Neural crest cell (in vitro differentiated cells): ENCODE measurements at regions not wholly inside any gene's neighbourhood (a gene's known extent, or its start where the extent isn't known, plus 50 kb on each side); places are given as distances from the start of the nearest gene placed in this dataset.
"Not testable (repeated sequence)": the region's sequence is repeated elsewhere in the genome, so short reads cannot be mapped to it uniquely, and the experiment has no call there.

ENCODE experiments used
- DNase-seq: peaks from one replicate; pipeline ENCODE4 v3.0.0; 2021; ENCODE audit warnings: low read depth, mixed read lengths, low spot score
- H3K27ac Mint-ChIP-seq: one replicate; pipeline ENCODE4 v1.8.0; 2021; ENCODE audit warnings: mild to moderate bottlenecking, mixed read lengths; ENCODE audit not compliant: unreplicated experiment
- H3K27me3 Mint-ChIP-seq: 2 replicates; pipeline ENCODE4 v1.8.0; 2021; ENCODE audit warnings: low read depth, mild to moderate bottlenecking, mixed read lengths
- H3K36me3 Mint-ChIP-seq: 2 replicates; pipeline ENCODE4 v1.8.0; 2021; ENCODE audit warnings: low read depth, mild to moderate bottlenecking, mixed read lengths
- H3K4me1 Mint-ChIP-seq: 2 replicates; pipeline ENCODE4 v1.8.0; 2021; ENCODE audit warnings: mixed read lengths
- H3K4me3 Mint-ChIP-seq: one replicate; pipeline ENCODE4 v1.8.0; 2021; ENCODE audit warnings: mild to moderate bottlenecking, mixed read lengths
- H3K9me3 Mint-ChIP-seq: 2 replicates; pipeline ENCODE4 v1.8.0; 2021; ENCODE audit warnings: mixed read lengths
- TF ChIP-seq, protein P1 (sequence below): fragments of 200-600 bp; sonication (generic); conservative IDR thresholded peaks from 2 replicates; pipeline ENCODE4 v1.5.0; 2021; ENCODE audit warnings: antibody characterized with exemption, mild to moderate bottlenecking

DNA sequence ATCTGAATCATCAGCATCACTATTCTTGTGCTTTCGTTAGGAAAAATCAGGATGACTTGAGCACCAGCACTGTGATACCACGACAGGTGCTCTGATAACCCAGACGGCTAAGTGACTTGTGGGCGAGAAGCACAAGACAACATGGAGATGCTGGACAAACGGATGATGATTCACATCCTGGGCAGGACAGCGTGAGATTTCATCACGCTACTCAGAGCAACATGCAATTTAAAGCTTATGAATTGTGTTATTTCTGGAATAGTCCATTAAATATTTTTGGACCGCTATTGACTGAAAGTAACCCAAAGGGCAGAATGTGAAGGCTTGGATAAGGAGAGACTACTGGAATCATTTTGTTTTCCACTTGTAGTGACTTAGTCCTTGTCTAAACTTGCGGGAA, 114.8 kb upstream of the DAPK1 start:
- Mint-ChIP-seq H3K4me3 (no peak overlapping the region), H3K27ac (no peak overlapping the region), H3K27me3 (no peaks in the 10 kb centered on the region), H3K9me3 (peaks cover 3% of the 10 kb centered on the region), H3K36me3 (no peaks in the 10 kb centered on the region), H3K4me1 (no peaks in the 10 kb centered on the region)
- DNase-seq, result no peak
- TF ChIP-seq, protein P1, sequence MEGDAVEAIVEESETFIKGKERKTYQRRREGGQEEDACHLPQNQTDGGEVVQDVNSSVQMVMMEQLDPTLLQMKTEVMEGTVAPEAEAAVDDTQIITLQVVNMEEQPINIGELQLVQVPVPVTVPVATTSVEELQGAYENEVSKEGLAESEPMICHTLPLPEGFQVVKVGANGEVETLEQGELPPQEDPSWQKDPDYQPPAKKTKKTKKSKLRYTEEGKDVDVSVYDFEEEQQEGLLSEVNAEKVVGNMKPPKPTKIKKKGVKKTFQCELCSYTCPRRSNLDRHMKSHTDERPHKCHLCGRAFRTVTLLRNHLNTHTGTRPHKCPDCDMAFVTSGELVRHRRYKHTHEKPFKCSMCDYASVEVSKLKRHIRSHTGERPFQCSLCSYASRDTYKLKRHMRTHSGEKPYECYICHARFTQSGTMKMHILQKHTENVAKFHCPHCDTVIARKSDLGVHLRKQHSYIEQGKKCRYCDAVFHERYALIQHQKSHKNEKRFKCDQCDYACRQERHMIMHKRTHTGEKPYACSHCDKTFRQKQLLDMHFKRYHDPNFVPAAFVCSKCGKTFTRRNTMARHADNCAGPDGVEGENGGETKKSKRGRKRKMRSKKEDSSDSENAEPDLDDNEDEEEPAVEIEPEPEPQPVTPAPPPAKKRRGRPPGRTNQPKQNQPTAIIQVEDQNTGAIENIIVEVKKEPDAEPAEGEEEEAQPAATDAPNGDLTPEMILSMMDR, result no peak

DNA sequence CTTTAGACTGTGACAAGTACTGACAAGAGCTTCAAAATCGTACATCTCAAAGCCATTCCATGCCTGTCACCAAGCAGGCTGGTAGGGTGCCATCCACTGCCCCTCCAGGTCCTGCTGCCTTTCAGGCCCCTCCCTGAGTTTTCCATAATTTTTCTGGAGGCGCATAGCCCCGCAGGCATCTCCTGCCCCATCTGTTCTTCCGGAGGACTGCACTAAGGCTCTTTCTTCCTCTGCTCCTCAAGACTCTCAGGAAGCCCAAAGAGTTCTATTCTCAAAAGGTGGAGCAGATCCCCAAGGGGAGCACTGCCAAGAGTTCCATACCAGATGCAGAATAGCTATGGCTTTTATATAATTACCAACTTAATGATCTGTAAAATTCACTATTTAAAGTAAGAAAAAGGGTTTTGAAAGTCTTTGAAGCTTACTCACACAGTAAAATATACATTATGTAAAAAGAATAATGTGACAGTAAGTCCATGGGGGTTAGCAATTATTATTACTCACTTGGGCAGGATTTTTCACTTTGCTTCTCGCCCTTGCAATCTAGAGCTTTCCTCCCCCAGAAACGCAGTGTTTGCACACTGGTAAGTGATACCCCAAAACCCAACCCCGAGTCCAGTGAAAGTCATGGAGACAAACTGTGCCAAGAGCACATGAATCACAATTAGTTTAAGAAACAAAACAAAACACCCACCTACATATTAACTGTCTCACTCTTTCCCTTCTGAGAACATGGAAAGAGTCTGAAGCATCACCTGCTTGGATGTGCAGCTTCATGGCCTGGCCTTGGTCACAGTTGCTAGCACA, 114.1 kb upstream of the DAPK1 start:
- DNase-seq, result no peak
- no peak overlapping the region for H3K4me3 Mint-ChIP-seq
- peaks cover 3% of the 10 kb centered on the region for H3K9me3 Mint-ChIP-seq
- H3K36me3 Mint-ChIP-seq, result no peaks in the 10 kb centered on the region
- TF ChIP-seq, protein P1, result no peak
- H3K27me3 Mint-ChIP-seq, result no peaks in the 10 kb centered on the region
- H3K4me1 Mint-ChIP-seq, result no peaks in the 10 kb centered on the region
- no peak overlapping the region for H3K27ac Mint-ChIP-seq

DNA sequence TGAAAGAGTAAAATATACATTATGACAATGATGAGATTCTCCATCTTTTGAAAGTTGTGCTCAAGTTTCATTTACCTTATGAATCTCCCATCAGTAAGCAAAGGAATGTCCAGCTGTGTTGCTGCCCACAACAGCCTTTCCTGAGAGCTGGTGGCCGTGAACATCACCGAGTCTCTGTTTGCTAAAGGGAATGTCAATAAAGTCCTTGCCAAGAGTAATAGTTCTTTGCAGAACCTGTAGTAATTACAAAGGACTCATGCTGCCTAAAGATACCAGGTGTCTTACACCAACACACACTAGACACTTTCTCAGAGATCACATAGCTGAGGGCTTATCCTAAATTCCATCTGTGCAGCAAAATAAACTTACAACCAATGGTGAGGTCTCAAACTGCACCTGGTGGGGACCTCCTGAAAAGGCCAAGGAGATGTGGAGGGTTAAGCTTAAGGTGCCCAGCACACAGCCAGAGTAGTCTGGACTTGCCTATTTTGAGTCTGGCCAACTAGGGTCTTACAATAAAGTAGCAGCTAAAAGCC, 111.1 kb upstream of the DAPK1 start:
- peaks cover 3% of the 10 kb centered on the region for H3K9me3 Mint-ChIP-seq
- no peaks in the 10 kb centered on the region for H3K4me1 Mint-ChIP-seq
- H3K36me3 Mint-ChIP-seq, result no peaks in the 10 kb centered on the region
- H3K27me3 Mint-ChIP-seq, result no peaks in the 10 kb centered on the region
- TF ChIP-seq, protein P1, result no peak
- no peak overlapping the region for H3K27ac Mint-ChIP-seq
- H3K4me3 Mint-ChIP-seq, result no peak overlapping the region
- no peak for DNase-seq

DNA sequence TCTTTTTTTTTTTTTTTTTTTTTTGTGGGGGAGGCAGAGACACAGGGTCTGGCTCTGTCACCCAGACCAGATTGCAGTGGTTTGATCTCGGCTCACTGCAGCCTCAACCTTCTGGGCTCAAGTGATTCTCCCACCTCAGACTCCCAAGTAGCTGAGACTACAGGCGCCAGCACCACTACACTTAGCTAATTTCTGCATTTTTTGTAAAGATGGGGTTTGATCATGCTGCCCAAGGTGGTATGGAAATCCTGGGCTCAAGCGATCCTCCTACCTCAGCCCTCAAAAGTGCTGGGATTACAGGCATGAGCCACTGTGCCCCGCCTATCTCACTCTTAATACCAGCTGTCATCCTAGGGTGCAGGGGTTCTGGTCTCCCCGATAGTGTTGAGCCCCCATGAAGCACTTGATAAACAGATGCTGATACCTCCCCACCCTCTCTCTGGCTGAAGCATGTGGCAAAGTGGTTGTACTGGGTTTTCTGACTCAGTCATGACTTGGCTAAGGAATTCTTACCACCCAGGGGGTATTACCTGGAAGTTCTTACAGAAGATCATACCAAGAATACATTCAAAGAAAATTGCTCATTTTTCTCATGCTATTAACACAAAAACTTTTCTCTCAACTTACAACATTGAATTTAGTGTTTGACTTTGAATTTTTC, 110.2 kb upstream of the DAPK1 start:
- no peak for DNase-seq
- no peaks in the 10 kb centered on the region for H3K36me3 Mint-ChIP-seq
- H3K4me3 Mint-ChIP-seq, result no peak overlapping the region
- H3K27ac Mint-ChIP-seq, result no peak overlapping the region
- H3K27me3 Mint-ChIP-seq, result no peaks in the 10 kb centered on the region
- TF ChIP-seq, protein P1, result no peak
- H3K4me1 Mint-ChIP-seq, result no peaks in the 10 kb centered on the region
- peaks cover 3% of the 10 kb centered on the region for H3K9me3 Mint-ChIP-seq

DNA sequence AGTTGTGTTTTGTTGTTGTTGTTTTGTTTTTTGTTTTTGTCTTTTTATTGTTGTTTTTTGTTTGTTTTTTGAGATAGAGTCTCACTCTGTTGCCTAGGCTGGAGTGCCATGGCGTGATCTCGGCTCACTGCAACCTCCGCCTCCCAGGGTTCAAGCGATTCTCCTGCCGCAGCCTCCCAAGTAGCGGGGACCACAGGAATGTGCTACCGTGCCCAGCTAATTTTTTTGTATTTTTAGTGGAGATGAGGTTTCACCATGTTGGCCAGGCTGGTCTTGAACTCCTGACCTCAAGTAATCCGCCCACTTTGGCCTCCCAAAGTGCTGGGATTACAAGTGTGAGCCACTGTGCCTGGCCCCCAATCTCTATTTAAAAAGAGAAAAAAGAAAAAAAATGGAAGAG, 109.0 kb upstream of the DAPK1 start:
- H3K4me1 Mint-ChIP-seq, H3K27me3 Mint-ChIP-seq, H3K36me3 Mint-ChIP-seq, H3K9me3 Mint-ChIP-seq, H3K4me3 Mint-ChIP-seq, DNase-seq, H3K27ac Mint-ChIP-seq: not testable (repeated sequence)

DNA sequence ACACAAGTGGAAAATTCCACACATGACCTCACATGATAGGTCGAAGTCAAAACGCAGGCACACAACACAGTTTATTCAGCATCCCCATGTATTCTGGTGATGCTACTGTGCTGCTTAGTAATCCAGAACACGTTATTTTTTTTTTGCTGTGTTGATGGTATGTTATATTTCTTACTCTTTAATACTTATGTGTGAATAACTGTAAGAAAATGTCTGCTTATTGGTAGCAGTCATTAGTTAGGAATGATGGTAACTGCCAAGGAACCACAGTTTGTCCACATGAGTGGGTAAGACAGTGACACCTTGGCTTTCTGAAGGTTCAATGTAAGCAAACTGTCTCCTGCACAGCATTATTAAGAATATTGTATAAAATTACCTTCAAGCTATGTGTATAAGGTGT, 107.7 kb upstream of the DAPK1 start:
- H3K4me1 Mint-ChIP-seq, result no peaks in the 10 kb centered on the region
- TF ChIP-seq, protein P1, result no peak
- peaks cover 9% of the 10 kb centered on the region for H3K9me3 Mint-ChIP-seq
- no peaks in the 10 kb centered on the region for H3K27me3 Mint-ChIP-seq
- H3K4me3 Mint-ChIP-seq, result no peak overlapping the region
- H3K27ac Mint-ChIP-seq, result no peak overlapping the region
- DNase-seq, result no peak
- H3K36me3 Mint-ChIP-seq, result no peaks in the 10 kb centered on the region
